ENCODE measurements at regions not wholly inside any gene's neighbourhood (a gene's known extent, or its start where the extent isn't known, plus 50 kb on each side); places are given as distances from the start of the nearest gene placed in this dataset.
A peak's percentile ranks its signal among the peaks of the same experiment; 100 is the strongest.

DNA sequence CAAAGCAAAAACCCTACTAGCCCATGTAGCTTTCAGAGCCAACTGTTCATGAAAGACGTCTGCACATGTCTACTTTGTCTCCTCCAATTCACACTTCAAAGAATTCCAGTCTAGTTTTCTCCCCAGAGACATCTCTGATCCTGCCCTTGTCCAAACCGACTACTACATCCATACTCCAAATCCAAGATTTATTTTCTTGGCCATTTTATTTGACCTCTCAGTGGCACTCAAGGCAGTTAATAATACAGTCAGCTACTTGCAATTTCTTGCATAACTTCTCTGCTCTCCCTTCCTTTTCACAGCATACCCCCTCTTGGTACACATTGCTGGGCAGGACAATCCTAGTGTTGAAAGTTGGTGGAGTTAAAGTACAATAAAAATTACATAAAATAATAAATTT is 170.9 kb upstream of the INHBA start:
- no peak overlapping the region for H3K4me3 ChIP-seq (replicated peaks in 1 of 2; ENCODE audit: low read depth in 2 of 2, low read length in 2 of 2)
- DNase-seq (ENCODE audit: low read depth in 2 of 2) = peak in 1 of 2 donors; percentile 29
- TF ChIP-seq, protein P1, sequence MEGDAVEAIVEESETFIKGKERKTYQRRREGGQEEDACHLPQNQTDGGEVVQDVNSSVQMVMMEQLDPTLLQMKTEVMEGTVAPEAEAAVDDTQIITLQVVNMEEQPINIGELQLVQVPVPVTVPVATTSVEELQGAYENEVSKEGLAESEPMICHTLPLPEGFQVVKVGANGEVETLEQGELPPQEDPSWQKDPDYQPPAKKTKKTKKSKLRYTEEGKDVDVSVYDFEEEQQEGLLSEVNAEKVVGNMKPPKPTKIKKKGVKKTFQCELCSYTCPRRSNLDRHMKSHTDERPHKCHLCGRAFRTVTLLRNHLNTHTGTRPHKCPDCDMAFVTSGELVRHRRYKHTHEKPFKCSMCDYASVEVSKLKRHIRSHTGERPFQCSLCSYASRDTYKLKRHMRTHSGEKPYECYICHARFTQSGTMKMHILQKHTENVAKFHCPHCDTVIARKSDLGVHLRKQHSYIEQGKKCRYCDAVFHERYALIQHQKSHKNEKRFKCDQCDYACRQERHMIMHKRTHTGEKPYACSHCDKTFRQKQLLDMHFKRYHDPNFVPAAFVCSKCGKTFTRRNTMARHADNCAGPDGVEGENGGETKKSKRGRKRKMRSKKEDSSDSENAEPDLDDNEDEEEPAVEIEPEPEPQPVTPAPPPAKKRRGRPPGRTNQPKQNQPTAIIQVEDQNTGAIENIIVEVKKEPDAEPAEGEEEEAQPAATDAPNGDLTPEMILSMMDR (IDR thresholded peaks at IDR 0.05; ENCODE audit: low read depth, low read length) = no peak

DNA sequence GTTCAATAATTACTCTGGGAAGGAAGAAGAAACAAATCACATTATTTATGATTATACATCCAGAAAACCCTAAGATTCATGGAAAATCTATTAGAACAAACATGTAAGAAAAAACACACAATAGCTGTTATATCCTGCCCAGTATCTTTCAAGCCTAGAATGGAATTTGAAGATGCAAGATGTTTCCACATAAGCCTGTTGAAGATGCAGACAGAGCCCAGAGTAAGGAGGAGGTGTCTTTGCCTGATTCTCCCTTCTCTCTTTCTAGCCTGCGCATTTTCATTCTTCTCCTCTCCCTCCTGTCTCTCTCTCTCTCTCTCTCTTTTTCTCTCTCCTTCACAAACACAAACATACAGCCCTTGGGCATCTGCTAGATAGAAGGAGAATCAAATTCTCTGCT is 170.1 kb upstream of the INHBA start:
- peak in 1 of 2 donors; percentile 26 for DNase-seq (ENCODE audit: low read depth in 2 of 2)
- TF ChIP-seq, protein P1 (IDR thresholded peaks at IDR 0.05; ENCODE audit: low read depth, low read length) = no peak
- H3K4me3 ChIP-seq (replicated peaks in 1 of 2; ENCODE audit: low read depth in 2 of 2, low read length in 2 of 2) = no peak overlapping the region

DNA sequence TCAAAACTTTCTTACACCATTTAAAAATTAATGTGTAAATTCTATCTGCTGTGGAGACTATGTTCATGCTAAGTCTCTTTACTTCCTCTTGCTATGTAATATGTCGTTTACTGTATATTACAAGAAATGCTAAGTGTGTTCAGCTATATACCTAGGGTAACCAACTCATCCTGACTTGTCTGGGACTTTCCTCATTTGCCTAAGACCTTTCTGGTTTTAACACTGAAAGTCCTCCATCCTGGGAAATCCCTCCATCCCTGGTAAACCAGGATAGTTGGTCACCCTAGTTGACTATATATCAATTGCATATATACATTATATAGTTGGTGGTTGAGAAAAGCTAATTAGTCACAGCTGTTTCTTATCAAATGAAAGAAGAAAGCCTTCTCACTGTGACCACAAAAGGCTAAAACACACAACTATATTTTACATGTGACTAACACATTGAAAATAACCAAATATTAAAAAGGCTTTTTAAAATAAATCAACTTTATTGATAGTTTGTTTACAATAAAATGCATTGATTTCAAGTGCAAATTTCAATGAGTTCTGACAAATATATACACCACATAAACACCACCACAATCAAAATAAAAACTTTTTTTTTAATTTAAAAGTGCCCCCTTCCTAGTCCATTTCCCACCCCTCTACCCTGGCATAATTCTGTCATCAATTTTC is 167.7 kb upstream of the INHBA start:
- DNase-seq (ENCODE audit: low read depth in 2 of 2) = peak in 1 of 2 donors; percentile 54
- H3K4me3 ChIP-seq (replicated peaks in 1 of 2; ENCODE audit: low read depth in 2 of 2, low read length in 2 of 2) = no peak overlapping the region
- TF ChIP-seq, protein P1 (IDR thresholded peaks at IDR 0.05; ENCODE audit: low read depth, low read length) = no peak

DNA sequence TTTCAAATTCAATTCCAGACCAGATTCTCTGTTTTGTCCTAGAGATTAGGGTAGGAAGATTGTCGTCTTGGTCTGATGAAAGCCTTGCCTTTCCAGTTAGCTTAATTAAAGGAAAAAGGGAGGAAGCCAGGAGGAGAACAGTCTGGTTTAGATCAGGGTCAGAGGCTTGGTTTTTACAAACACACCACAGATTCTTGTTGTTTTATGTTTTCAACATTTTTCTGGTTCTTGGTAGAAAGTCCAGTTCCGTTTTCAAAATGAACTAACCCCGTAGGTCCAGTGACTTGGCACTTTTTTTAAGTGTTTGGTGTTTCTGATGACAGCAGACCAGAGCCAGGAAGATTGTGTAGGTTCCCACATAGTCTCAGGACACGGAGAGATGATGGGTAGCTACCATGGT is 167.1 kb upstream of the INHBA start:
- TF ChIP-seq, protein P1 (IDR thresholded peaks at IDR 0.05; ENCODE audit: low read depth, low read length) = no peak
- no peak overlapping the region for H3K4me3 ChIP-seq (replicated peaks in 1 of 2; ENCODE audit: low read depth in 2 of 2, low read length in 2 of 2)
- peak in 1 of 2 donors; percentile 54 for DNase-seq (ENCODE audit: low read depth in 2 of 2)

DNA sequence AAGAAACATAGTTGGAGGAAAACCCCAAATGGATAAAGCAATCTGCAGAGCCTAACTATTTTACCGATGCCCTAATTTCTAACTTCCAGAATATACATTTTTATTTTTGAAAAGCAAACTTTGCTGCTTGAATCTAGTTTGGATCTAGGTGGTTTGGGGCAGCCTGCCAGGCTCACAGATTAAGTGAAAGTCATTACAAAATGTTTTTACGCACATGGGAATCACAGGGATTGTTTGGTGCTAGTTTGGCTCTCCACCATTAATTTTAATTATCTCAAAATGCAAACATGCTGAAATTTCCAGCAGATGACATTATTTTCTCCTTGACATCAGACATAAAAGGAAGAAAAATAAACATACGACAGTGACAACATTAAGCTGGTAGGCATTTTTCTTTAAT is 166.7 kb upstream of the INHBA start:
- DNase-seq (ENCODE audit: low read depth in 2 of 2) = peak; percentile 41 to 63

DNA sequence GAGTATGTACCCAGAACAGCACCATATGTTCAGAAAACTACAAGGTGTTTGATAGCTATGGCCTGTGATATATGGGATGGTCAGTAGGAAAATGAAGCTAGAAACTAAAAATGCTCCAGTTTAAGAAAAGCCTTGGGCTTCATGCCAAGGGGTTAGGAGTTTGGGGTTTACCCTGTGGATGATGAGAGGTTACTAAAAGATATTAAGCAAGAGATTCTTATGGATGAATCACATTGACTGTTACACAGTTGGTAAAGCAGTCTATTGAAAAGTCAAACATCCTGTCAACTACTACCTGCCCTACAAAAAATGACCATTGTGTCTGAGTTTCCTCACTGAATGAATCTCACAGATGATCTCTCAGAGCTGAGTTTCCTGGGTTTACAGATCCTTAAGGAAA is 166.2 kb upstream of the INHBA start:
- H3K4me3 ChIP-seq (replicated peaks in 1 of 2; ENCODE audit: low read depth in 2 of 2, low read length in 2 of 2) = no peak overlapping the region
- DNase-seq (ENCODE audit: low read depth in 2 of 2) = peak; percentile 59 to 87
- TF ChIP-seq, protein P1 (IDR thresholded peaks at IDR 0.05; ENCODE audit: low read depth, low read length) = no peak

More for the DNA sequence above, 166.7 kb upstream of the INHBA start:
- TF ChIP-seq, protein P1 (IDR thresholded peaks at IDR 0.05; ENCODE audit: low read depth, low read length) = no peak
- no peak overlapping the region for H3K4me3 ChIP-seq (replicated peaks in 1 of 2; ENCODE audit: low read depth in 2 of 2, low read length in 2 of 2)
